ENCODE measurements at regions not wholly inside any gene's neighbourhood (a gene's known extent, or its start where the extent isn't known, plus 50 kb on each side); places are given as distances from the start of the nearest gene placed in this dataset.
"Not testable (repeated sequence)": the region's sequence is repeated elsewhere in the genome, so short reads cannot be mapped to it uniquely, and the experiment has no call there.

- Histone ChIP-seq H3K27ac (ENCODE audit: low read depth, low read length) (no peak overlapping the region), H3K36me3 (ENCODE audit: control insufficient read depth in 3 of 3, insufficient read depth in 3 of 3, low read length in 3 of 3) (no peaks in the 10 kb centered on the region), H3K4me1 (ENCODE audit: control insufficient read depth in 3 of 3, insufficient read depth in 3 of 3, low read length in 3 of 3) (no peaks in the 10 kb centered on the region), H3K9me3 (ENCODE audit: control insufficient read depth in 3 of 3, low read length in 3 of 3) (peaks cover 0 to 2% (median 0%) of the 10 kb centered on the region in 3 donors), H3K27me3 (ENCODE audit: control insufficient read depth in 3 of 3, insufficient read depth in 3 of 3, low read length in 3 of 3) (no peaks in the 10 kb centered on the region), H3K9ac (ENCODE audit: low read depth in 1 of 3, low read length in 3 of 3) (no peak overlapping the region), H3K4me3 (ENCODE audit: low read length in 3 of 3) (no peak overlapping the region)
Measured at GRCh38 chrX:39261446-39262147, 460.3 kb downstream of the MID1IP1 start.

- no peak overlapping the region for H3K4me3 ChIP-seq (ENCODE audit: low read length in 3 of 3)
- no peaks in the 10 kb centered on the region for H3K36me3 ChIP-seq (ENCODE audit: control insufficient read depth in 3 of 3, insufficient read depth in 3 of 3, low read length in 3 of 3)
- H3K27ac ChIP-seq (ENCODE audit: low read depth, low read length): no peak overlapping the region
- H3K9ac ChIP-seq (ENCODE audit: low read depth in 1 of 3, low read length in 3 of 3): no peak overlapping the region
- H3K9me3 ChIP-seq (ENCODE audit: control insufficient read depth in 3 of 3, low read length in 3 of 3): no peaks in the 10 kb centered on the region
- H3K4me1 ChIP-seq (ENCODE audit: control insufficient read depth in 3 of 3, insufficient read depth in 3 of 3, low read length in 3 of 3): no peaks in the 10 kb centered on the region
- peaks cover 0 to 2% (median 0%) of the 10 kb centered on the region in 3 donors for H3K27me3 ChIP-seq (ENCODE audit: control insufficient read depth in 3 of 3, insufficient read depth in 3 of 3, low read length in 3 of 3)
Measured at GRCh38 chrX:39262641-39263040, 461.4 kb downstream of the MID1IP1 start.

GRCh38 chrX:39264023-39264422, 462.8 kb downstream of the MID1IP1 start:
- Histone ChIP-seq H3K27me3 (ENCODE audit: control insufficient read depth in 3 of 3, insufficient read depth in 3 of 3, low read length in 3 of 3) (peaks cover 0 to 2% (median 0%) of the 10 kb centered on the region in 3 donors), H3K27ac (ENCODE audit: low read depth, low read length) (no peak overlapping the region), H3K36me3 (ENCODE audit: control insufficient read depth in 3 of 3, insufficient read depth in 3 of 3, low read length in 3 of 3) (no peaks in the 10 kb centered on the region), H3K9me3 (ENCODE audit: control insufficient read depth in 3 of 3, low read length in 3 of 3) (no peaks in the 10 kb centered on the region), H3K4me1 (ENCODE audit: control insufficient read depth in 3 of 3, insufficient read depth in 3 of 3, low read length in 3 of 3) (no peaks in the 10 kb centered on the region), H3K9ac (ENCODE audit: low read depth in 1 of 3, low read length in 3 of 3) (no peak overlapping the region), H3K4me3 (ENCODE audit: low read length in 3 of 3) (no peak overlapping the region)

GRCh38 chrX:39267176-39267575, 465.9 kb downstream of the MID1IP1 start:
- H3K4me1 ChIP-seq (ENCODE audit: control insufficient read depth in 3 of 3, insufficient read depth in 3 of 3, low read length in 3 of 3): no peaks in the 10 kb centered on the region
- H3K9ac ChIP-seq (ENCODE audit: low read depth in 1 of 3, low read length in 3 of 3): no peak overlapping the region
- H3K36me3 ChIP-seq (ENCODE audit: control insufficient read depth in 3 of 3, insufficient read depth in 3 of 3, low read length in 3 of 3): no peaks in the 10 kb centered on the region
- H3K27ac ChIP-seq (ENCODE audit: low read depth, low read length): no peak overlapping the region
- no peaks in the 10 kb centered on the region for H3K9me3 ChIP-seq (ENCODE audit: control insufficient read depth in 3 of 3, low read length in 3 of 3)
- no peak overlapping the region for H3K4me3 ChIP-seq (ENCODE audit: low read length in 3 of 3)
- H3K27me3 ChIP-seq (ENCODE audit: control insufficient read depth in 3 of 3, insufficient read depth in 3 of 3, low read length in 3 of 3): peaks cover 0 to 2% (median 0%) of the 10 kb centered on the region in 3 donors

GRCh38 chrX:39268207-39268606, 466.9 kb downstream of the MID1IP1 start:
- Histone ChIP-seq H3K4me3 (ENCODE audit: low read length in 3 of 3) (no peak overlapping the region), H3K9me3 (ENCODE audit: control insufficient read depth in 3 of 3, low read length in 3 of 3) (no peaks in the 10 kb centered on the region), H3K27ac (ENCODE audit: low read depth, low read length) (no peak overlapping the region), H3K36me3 (ENCODE audit: control insufficient read depth in 3 of 3, insufficient read depth in 3 of 3, low read length in 3 of 3) (no peaks in the 10 kb centered on the region), H3K27me3 (ENCODE audit: control insufficient read depth in 3 of 3, insufficient read depth in 3 of 3, low read length in 3 of 3) (peaks cover 0 to 2% (median 0%) of the 10 kb centered on the region in 3 donors), H3K9ac (ENCODE audit: low read depth in 1 of 3, low read length in 3 of 3) (no peak overlapping the region), H3K4me1 (ENCODE audit: control insufficient read depth in 3 of 3, insufficient read depth in 3 of 3, low read length in 3 of 3) (no peaks in the 10 kb centered on the region)

GRCh38 chrX:39275500-39276068, 474.3 kb downstream of the MID1IP1 start:
- H3K27me3 ChIP-seq (ENCODE audit: control insufficient read depth in 3 of 3, insufficient read depth in 3 of 3, low read length in 3 of 3): no peaks in the 10 kb centered on the region
- H3K9ac ChIP-seq (ENCODE audit: low read depth in 1 of 3, low read length in 3 of 3): no peak overlapping the region
- no peaks in the 10 kb centered on the region for H3K36me3 ChIP-seq (ENCODE audit: control insufficient read depth in 3 of 3, insufficient read depth in 3 of 3, low read length in 3 of 3)
- H3K4me3 ChIP-seq (ENCODE audit: low read length in 3 of 3): no peak overlapping the region
- H3K4me1 ChIP-seq (ENCODE audit: control insufficient read depth in 3 of 3, insufficient read depth in 3 of 3, low read length in 3 of 3): no peaks in the 10 kb centered on the region
- H3K27ac ChIP-seq (ENCODE audit: low read depth, low read length): no peak overlapping the region
- H3K9me3 ChIP-seq (ENCODE audit: control insufficient read depth in 3 of 3, low read length in 3 of 3): no peaks in the 10 kb centered on the region

- H3K4me3 ChIP-seq (ENCODE audit: low read length in 3 of 3); H3K27me3 ChIP-seq (ENCODE audit: control insufficient read depth in 3 of 3, insufficient read depth in 3 of 3, low read length in 3 of 3); H3K9ac ChIP-seq (ENCODE audit: low read depth in 1 of 3, low read length in 3 of 3); H3K9me3 ChIP-seq (ENCODE audit: control insufficient read depth in 3 of 3, low read length in 3 of 3); H3K36me3 ChIP-seq (ENCODE audit: control insufficient read depth in 3 of 3, insufficient read depth in 3 of 3, low read length in 3 of 3); H3K27ac ChIP-seq (ENCODE audit: low read depth, low read length); H3K4me1 ChIP-seq (ENCODE audit: control insufficient read depth in 3 of 3, insufficient read depth in 3 of 3, low read length in 3 of 3): not testable (repeated sequence)
Measured at GRCh38 chrX:39277685-39278390, 476.6 kb downstream of the MID1IP1 start.

- Histone ChIP-seq H3K4me3 (ENCODE audit: low read length in 3 of 3) (no peak overlapping the region), H3K9me3 (ENCODE audit: control insufficient read depth in 3 of 3, low read length in 3 of 3) (peaks cover 0 to 9% (median 0%) of the 10 kb centered on the region in 3 donors), H3K4me1 (ENCODE audit: control insufficient read depth in 3 of 3, insufficient read depth in 3 of 3, low read length in 3 of 3) (no peaks in the 10 kb centered on the region), H3K36me3 (ENCODE audit: control insufficient read depth in 3 of 3, insufficient read depth in 3 of 3, low read length in 3 of 3) (no peaks in the 10 kb centered on the region), H3K9ac (ENCODE audit: low read depth in 1 of 3, low read length in 3 of 3) (no peak overlapping the region), H3K27ac (ENCODE audit: low read depth, low read length) (no peak overlapping the region), H3K27me3 (ENCODE audit: control insufficient read depth in 3 of 3, insufficient read depth in 3 of 3, low read length in 3 of 3) (peaks cover 0 to 7% (median 0%) of the 10 kb centered on the region in 3 donors)
Measured at GRCh38 chrX:39283239-39283638, 482.0 kb downstream of the MID1IP1 start.

- Histone ChIP-seq H3K4me1 (ENCODE audit: control insufficient read depth in 3 of 3, insufficient read depth in 3 of 3, low read length in 3 of 3) (no peaks in the 10 kb centered on the region), H3K9me3 (ENCODE audit: control insufficient read depth in 3 of 3, low read length in 3 of 3) (peaks cover 0 to 3% (median 0%) of the 10 kb centered on the region in 3 donors), H3K27me3 (ENCODE audit: control insufficient read depth in 3 of 3, insufficient read depth in 3 of 3, low read length in 3 of 3) (peaks cover 0 to 7% (median 0%) of the 10 kb centered on the region in 3 donors), H3K9ac (ENCODE audit: low read depth in 1 of 3, low read length in 3 of 3) (no peak overlapping the region), H3K36me3 (ENCODE audit: control insufficient read depth in 3 of 3, insufficient read depth in 3 of 3, low read length in 3 of 3) (no peaks in the 10 kb centered on the region), H3K27ac (ENCODE audit: low read depth, low read length) (no peak overlapping the region), H3K4me3 (ENCODE audit: low read length in 3 of 3) (no peak overlapping the region)
Measured at GRCh38 chrX:39288592-39288991, 487.3 kb downstream of the MID1IP1 start.

GRCh38 chrX:39289827-39290226, 488.6 kb downstream of the MID1IP1 start:
- peaks cover 0 to 2% (median 0%) of the 10 kb centered on the region in 3 donors for H3K9me3 ChIP-seq (ENCODE audit: control insufficient read depth in 3 of 3, low read length in 3 of 3)
- H3K27ac ChIP-seq (ENCODE audit: low read depth, low read length): no peak overlapping the region
- H3K4me1 ChIP-seq (ENCODE audit: control insufficient read depth in 3 of 3, insufficient read depth in 3 of 3, low read length in 3 of 3): no peaks in the 10 kb centered on the region
- no peak overlapping the region for H3K4me3 ChIP-seq (ENCODE audit: low read length in 3 of 3)
- H3K27me3 ChIP-seq (ENCODE audit: control insufficient read depth in 3 of 3, insufficient read depth in 3 of 3, low read length in 3 of 3): peaks cover 0 to 7% (median 0%) of the 10 kb centered on the region in 3 donors
- no peaks in the 10 kb centered on the region for H3K36me3 ChIP-seq (ENCODE audit: control insufficient read depth in 3 of 3, insufficient read depth in 3 of 3, low read length in 3 of 3)
- no peak overlapping the region for H3K9ac ChIP-seq (ENCODE audit: low read depth in 1 of 3, low read length in 3 of 3)

All from skeletal muscle tissue (tissue), 3 donors.